HFFc6 (cell line): ENCODE measurements at regions not wholly inside any gene's neighbourhood (a gene's known extent, or its start where the extent isn't known, plus 50 kb on each side); places are given as distances from the start of the nearest gene placed in this dataset.

Experiments used
- DNase-seq: peaks from one replicate; pipeline ENCODE4 v3.0.0-alpha.2; 2018
- H3K27ac Mint-ChIP-seq: 2 replicates; pipeline ENCODE4 v1.8.0; 2020; ENCODE audit warnings: mild to moderate bottlenecking, mixed read lengths
- H3K27me3 Mint-ChIP-seq: 2 replicates; pipeline ENCODE4 v1.8.0; 2021; ENCODE audit warnings: mild to moderate bottlenecking, moderate library complexity, mixed read lengths; ENCODE audit not compliant: insufficient read depth
- H3K36me3 Mint-ChIP-seq: 2 replicates; pipeline ENCODE4 v1.8.0; 2021; ENCODE audit warnings: low read depth, mixed read lengths
- H3K4me1 Mint-ChIP-seq: 2 replicates; pipeline ENCODE4 v1.8.0; 2020; ENCODE audit warnings: low read depth, mixed read lengths
- H3K4me3 Mint-ChIP-seq: 2 replicates; pipeline ENCODE4 v1.8.0; 2020; ENCODE audit warnings: mild to moderate bottlenecking, moderate library complexity, mixed read lengths
- H3K9me3 Mint-ChIP-seq: 2 replicates; pipeline ENCODE4 v1.8.0; 2020; ENCODE audit warnings: mild to moderate bottlenecking, mixed read lengths
- CTCF ChIP-seq: fragments of 200-600 bp; sonication (generic); IDR thresholded peaks from 2 replicates; pipeline ENCODE4 v1.5.0; 2021; ENCODE audit warnings: antibody characterized with exemption, mild to moderate bottlenecking

GRCh38 chr15:60125334-60125733 is 121.2 kb downstream of the FOXB1 start:
- Mint-ChIP-seq H3K27me3 (peaks cover 4% of the 10 kb centered on the region), H3K36me3 (no peaks in the 10 kb centered on the region), H3K27ac (no peak overlapping the region), H3K4me3 (no peak overlapping the region), H3K4me1 (peaks cover 17% of the 10 kb centered on the region), H3K9me3 (no peaks in the 10 kb centered on the region)
- TF ChIP-seq CTCF: no peak
- DNase-seq: no peak

GRCh38 chr15:60126200-60126599 is 122.1 kb downstream of the FOXB1 start:
- TF ChIP-seq CTCF: no peak
- no peak overlapping the region for H3K27ac Mint-ChIP-seq
- H3K4me3 Mint-ChIP-seq: no peak overlapping the region
- no peak for DNase-seq
- peaks cover 4% of the 10 kb centered on the region for H3K27me3 Mint-ChIP-seq
- peaks cover 17% of the 10 kb centered on the region for H3K4me1 Mint-ChIP-seq
- H3K9me3 Mint-ChIP-seq: no peaks in the 10 kb centered on the region
- no peaks in the 10 kb centered on the region for H3K36me3 Mint-ChIP-seq

GRCh38 chr15:60126661-60127060 is 122.5 kb downstream of the FOXB1 start:
- Mint-ChIP-seq H3K36me3 (no peaks in the 10 kb centered on the region), H3K9me3 (no peaks in the 10 kb centered on the region), H3K4me3 (no peak overlapping the region), H3K4me1 (peaks cover 17% of the 10 kb centered on the region), H3K27ac (no peak overlapping the region), H3K27me3 (peaks cover 4% of the 10 kb centered on the region)
- no peak for DNase-seq
- no peak for TF ChIP-seq CTCF

GRCh38 chr15:60128000-60128376 is 123.9 kb downstream of the FOXB1 start:
- peak; percentile 16 for DNase-seq
- H3K27me3 Mint-ChIP-seq: peaks cover 4% of the 10 kb centered on the region
- peaks cover 17% of the 10 kb centered on the region for H3K4me1 Mint-ChIP-seq
- no peaks in the 10 kb centered on the region for H3K9me3 Mint-ChIP-seq
- H3K36me3 Mint-ChIP-seq: no peaks in the 10 kb centered on the region
- peak overlapping the region; percentile 96 for H3K4me3 Mint-ChIP-seq
- H3K27ac Mint-ChIP-seq: peak overlapping the region; percentile 74
- TF ChIP-seq CTCF: no peak; the same call in 1 of the 2 replicates

- no peak overlapping the region for H3K27ac Mint-ChIP-seq
- no peaks in the 10 kb centered on the region for H3K9me3 Mint-ChIP-seq
- no peaks in the 10 kb centered on the region for H3K36me3 Mint-ChIP-seq
- TF ChIP-seq CTCF: no peak
- H3K27me3 Mint-ChIP-seq: peaks cover 7% of the 10 kb centered on the region
- DNase-seq: no peak
- H3K4me3 Mint-ChIP-seq: peak overlapping the region; percentile 96
- H3K4me1 Mint-ChIP-seq: peaks cover 17% of the 10 kb centered on the region
Observed at GRCh38 chr15:60128710-60129109, 124.6 kb downstream of the FOXB1 start.

- DNase-seq: no peak
- no peak for TF ChIP-seq CTCF
- no peaks in the 10 kb centered on the region for H3K36me3 Mint-ChIP-seq
- H3K4me1 Mint-ChIP-seq: peaks cover 17% of the 10 kb centered on the region
- H3K27ac Mint-ChIP-seq: no peak overlapping the region
- no peak overlapping the region for H3K4me3 Mint-ChIP-seq
- H3K27me3 Mint-ChIP-seq: peaks cover 5% of the 10 kb centered on the region
- H3K9me3 Mint-ChIP-seq: no peaks in the 10 kb centered on the region
Observed at GRCh38 chr15:60130398-60130797, 126.3 kb downstream of the FOXB1 start.
